ENCODE measurements at regions not wholly inside any gene's neighbourhood (a gene's known extent, or its start where the extent isn't known, plus 50 kb on each side); places are given as distances from the start of the nearest gene placed in this dataset.

DNA sequence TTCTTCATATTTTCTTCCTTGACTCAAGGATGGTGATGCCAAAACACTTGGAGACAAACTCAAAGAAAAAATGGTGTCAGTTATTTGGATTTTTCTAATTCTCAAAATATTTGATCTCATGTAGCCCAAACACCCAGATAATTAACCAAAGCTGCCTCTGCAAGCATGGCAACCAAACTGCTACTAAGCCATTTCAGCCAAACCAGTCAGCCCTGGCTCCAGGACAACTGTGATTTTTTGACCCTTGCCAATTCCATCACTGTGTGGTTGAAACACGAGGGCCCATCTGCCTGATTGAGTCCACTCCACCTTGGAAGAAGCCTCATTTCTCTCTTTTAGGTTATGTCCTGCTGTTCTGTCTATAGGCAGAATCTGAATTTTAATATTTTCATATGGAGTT, 277.4 kb downstream of the BLID start:
- no peak for DNase-seq
- WGBS, 2 donors (ENCODE audit: low coverage in 1 of 2): 37 to 60% methylated on average over 1 of the region's 1 CpG
- H3K27me3 ChIP-seq: no peaks in the 10 kb centered on the region

GRCh38 chr11:121833970-121834369, 282.0 kb downstream of the BLID start:
- no peak for DNase-seq
- Histone ChIP-seq H3K27me3 (no peaks in the 10 kb centered on the region), H3K4me1 (no peaks in the 10 kb centered on the region), H3K4me3 (no peak overlapping the region), H3K36me3 (no peaks in the 10 kb centered on the region), H3K9me3 (peaks cover 0 to 11% of the 10 kb centered on the region in 2 donors), H3K27ac (no peak overlapping the region)
- TF ChIP-seq POLR2A (IDR thresholded peaks at IDR 0.05) (no peak), POLR2AphosphoS5 (IDR thresholded peaks at IDR 0.05) (no peak), EP300 (IDR thresholded peaks at IDR 0.05; ENCODE audit: low read depth) (no peak), CTCF (IDR thresholded peaks at IDR 0.05) (no peak)
- intact Hi-C loops (cut with DNase I; ENCODE audit: low total_unique reads): no loop called here
- in situ Hi-C loops (cut with MboI; ENCODE audit: low pct_ligation_motif_present in 1 of 4, low pct_unique_long_range_greater_than_20kb in 1 of 4, low sequenced_read_pairs in 3 of 4): no loop called here

More for the DNA sequence above, 277.4 kb downstream of the BLID start:
- Histone ChIP-seq H3K27ac (no peak overlapping the region), H3K4me3 (no peak overlapping the region), H3K36me3 (no peaks in the 10 kb centered on the region), H3K9me3 (peaks cover 0 to 6% of the 10 kb centered on the region in 2 donors), H3K4me1 (no peaks in the 10 kb centered on the region)
- intact Hi-C loops (cut with DNase I; ENCODE audit: low total_unique reads) (no loop called here), in situ Hi-C loops (cut with MboI; ENCODE audit: low pct_ligation_motif_present in 1 of 4, low pct_unique_long_range_greater_than_20kb in 1 of 4, low sequenced_read_pairs in 3 of 4) (no loop called here)
- TF ChIP-seq POLR2AphosphoS5 (IDR thresholded peaks at IDR 0.05) (no peak), EP300 (IDR thresholded peaks at IDR 0.05; ENCODE audit: low read depth) (no peak), POLR2A (IDR thresholded peaks at IDR 0.05) (no peak), CTCF (IDR thresholded peaks at IDR 0.05) (no peak)

- TF ChIP-seq EP300 (IDR thresholded peaks at IDR 0.05; ENCODE audit: low read depth): no peak
- TF ChIP-seq POLR2AphosphoS5 (IDR thresholded peaks at IDR 0.05): no peak
- no peak for TF ChIP-seq CTCF (IDR thresholded peaks at IDR 0.05)
- no peak for TF ChIP-seq POLR2A (IDR thresholded peaks at IDR 0.05)
- H3K27ac ChIP-seq: no peak overlapping the region
- H3K36me3 ChIP-seq: no peaks in the 10 kb centered on the region
- no peak for DNase-seq
- H3K4me3 ChIP-seq: no peak overlapping the region
- in situ Hi-C loops (cut with MboI; ENCODE audit: low pct_ligation_motif_present in 1 of 4, low pct_unique_long_range_greater_than_20kb in 1 of 4, low sequenced_read_pairs in 3 of 4): no loop called here
- no peaks in the 10 kb centered on the region for H3K27me3 ChIP-seq
- WGBS, 2 donors (ENCODE audit: low coverage in 1 of 2): 44 to 56% methylated on average over 2 of the region's 2 CpGs
- intact Hi-C loops (cut with DNase I; ENCODE audit: low total_unique reads): no loop called here
- peaks cover 0 to 11% of the 10 kb centered on the region in 2 donors for H3K9me3 ChIP-seq
- no peaks in the 10 kb centered on the region for H3K4me1 ChIP-seq
These were observed 286.8 kb downstream of the BLID start for GRCh38 chr11:121829159-121829643.

GRCh38 chr11:121814962-121815361, 301.1 kb downstream of the BLID start:
- Histone ChIP-seq H3K36me3 (no peaks in the 10 kb centered on the region), H3K9me3 (peaks cover 3 to 14% of the 10 kb centered on the region in 2 donors), H3K4me3 (no peak overlapping the region), H3K27me3 (no peaks in the 10 kb centered on the region), H3K4me1 (peaks cover 0 to 2% (median 0%) of the 10 kb centered on the region in 4 donors), H3K27ac (no peak overlapping the region)
- 80 to 82% methylated on average over 1 of the region's 1 CpG for WGBS, 2 donors (ENCODE audit: low coverage in 1 of 2)
- in situ Hi-C loops (cut with MboI; ENCODE audit: low pct_ligation_motif_present in 1 of 4, low pct_unique_long_range_greater_than_20kb in 1 of 4, low sequenced_read_pairs in 3 of 4) (no loop called here), intact Hi-C loops (cut with DNase I; ENCODE audit: low total_unique reads) (loop anchor here (10.0 kb wide), 1 partner anchor 510 kb away; no protein-coding TSS in a partner anchor)
- TF ChIP-seq EP300 (IDR thresholded peaks at IDR 0.05; ENCODE audit: low read depth) (no peak), CTCF (IDR thresholded peaks at IDR 0.05) (no peak), POLR2A (IDR thresholded peaks at IDR 0.05) (no peak), POLR2AphosphoS5 (IDR thresholded peaks at IDR 0.05) (no peak)
- no peak for DNase-seq

Measured in transverse colon (tissue), 4 donors.